ENCODE measurements at regions not wholly inside any gene's neighbourhood (a gene's known extent, or its start where the extent isn't known, plus 50 kb on each side); places are given as distances from the start of the nearest gene placed in this dataset.
"Not testable (repeated sequence)": the region's sequence is repeated elsewhere in the genome, so short reads cannot be mapped to it uniquely, and the experiment has no call there.

- TF ChIP-seq GATA1 (IDR thresholded peaks at IDR 0.05; ENCODE audit: low read depth, low read length) = no peak
- TF ChIP-seq POLR2A (IDR thresholded peaks at IDR 0.05; ENCODE audit: low read length) = no peak
These were observed 273.1 kb downstream of the MATN1 start for GRCh38 chr1:30450148-30450817.

GRCh38 chr1:30449428-30450147 is 273.8 kb downstream of the MATN1 start:
- no peak for DNase-seq
- no peak for TF ChIP-seq POLR2A (IDR thresholded peaks at IDR 0.05; ENCODE audit: low read length)
- TF ChIP-seq GATA1 (IDR thresholded peaks at IDR 0.05; ENCODE audit: low read depth, low read length) = no peak

More at GRCh38 chr1:30450148-30450817, 273.1 kb downstream of the MATN1 start:
- no peak for DNase-seq

- TF ChIP-seq POLR2A (IDR thresholded peaks at IDR 0.05; ENCODE audit: low read length) (no peak), GATA1 (IDR thresholded peaks at IDR 0.05; ENCODE audit: low read depth, low read length) (no peak)
- DNase-seq = no peak
These were observed 274.4 kb downstream of the MATN1 start for GRCh38 chr1:30449003-30449402.

GRCh38 chr1:30447701-30448100 is 275.7 kb downstream of the MATN1 start:
- TF ChIP-seq POLR2A (IDR thresholded peaks at IDR 0.05; ENCODE audit: low read length) = no peak
- no peak for TF ChIP-seq GATA1 (IDR thresholded peaks at IDR 0.05; ENCODE audit: low read depth, low read length)
- DNase-seq = no peak

GRCh38 chr1:30447080-30447479 is 276.3 kb downstream of the MATN1 start:
- no peak for DNase-seq
- TF ChIP-seq POLR2A (IDR thresholded peaks at IDR 0.05; ENCODE audit: low read length) = no peak
- TF ChIP-seq GATA1 (IDR thresholded peaks at IDR 0.05; ENCODE audit: low read depth, low read length) = no peak

GRCh38 chr1:30446508-30446907 is 276.9 kb downstream of the MATN1 start:
- TF ChIP-seq GATA1 (IDR thresholded peaks at IDR 0.05; ENCODE audit: low read depth, low read length) (no peak), POLR2A (IDR thresholded peaks at IDR 0.05; ENCODE audit: low read length) (no peak)
- DNase-seq = no peak

GRCh38 chr1:30446095-30446494 is 277.3 kb downstream of the MATN1 start:
- TF ChIP-seq POLR2A (IDR thresholded peaks at IDR 0.05; ENCODE audit: low read length) = no peak
- TF ChIP-seq GATA1 (IDR thresholded peaks at IDR 0.05; ENCODE audit: low read depth, low read length) = no peak
- no peak for DNase-seq

GRCh38 chr1:30445449-30445848 is 277.9 kb downstream of the MATN1 start:
- no peak for TF ChIP-seq POLR2A (IDR thresholded peaks at IDR 0.05; ENCODE audit: low read length)
- no peak for TF ChIP-seq GATA1 (IDR thresholded peaks at IDR 0.05; ENCODE audit: low read depth, low read length)
- DNase-seq = no peak

GRCh38 chr1:30444850-30445249 is 278.5 kb downstream of the MATN1 start:
- no peak for DNase-seq
- no peak for TF ChIP-seq POLR2A (IDR thresholded peaks at IDR 0.05; ENCODE audit: low read length)
- TF ChIP-seq GATA1 (IDR thresholded peaks at IDR 0.05; ENCODE audit: low read depth, low read length) = no peak

GRCh38 chr1:30444401-30444800 is 279.0 kb downstream of the MATN1 start:
- no peak for DNase-seq
- TF ChIP-seq POLR2A (IDR thresholded peaks at IDR 0.05; ENCODE audit: low read length) (no peak), GATA1 (IDR thresholded peaks at IDR 0.05; ENCODE audit: low read depth, low read length) (no peak)

GRCh38 chr1:30438274-30438673 is 285.1 kb downstream of the MATN1 start:
- not testable (repeated sequence) for DNase-seq

- no peak for TF ChIP-seq GATA1 (IDR thresholded peaks at IDR 0.05; ENCODE audit: low read depth, low read length)
- TF ChIP-seq POLR2A (IDR thresholded peaks at IDR 0.05; ENCODE audit: low read length) = no peak
- no peak for DNase-seq
These were observed 286.3 kb downstream of the MATN1 start for GRCh38 chr1:30437059-30437576.

- DNase-seq = no peak
- TF ChIP-seq POLR2A (IDR thresholded peaks at IDR 0.05; ENCODE audit: low read length) = no peak
- no peak for TF ChIP-seq GATA1 (IDR thresholded peaks at IDR 0.05; ENCODE audit: low read depth, low read length)
These were observed 295.8 kb downstream of the MATN1 start for GRCh38 chr1:30427545-30427944.

GRCh38 chr1:30425046-30425445 is 298.3 kb downstream of the MATN1 start:
- DNase-seq = no peak
- TF ChIP-seq POLR2A (IDR thresholded peaks at IDR 0.05; ENCODE audit: low read length) = no peak
- TF ChIP-seq GATA1 (IDR thresholded peaks at IDR 0.05; ENCODE audit: low read depth, low read length) = no peak

GRCh38 chr1:30423570-30423969 is 299.8 kb downstream of the MATN1 start:
- no peak for TF ChIP-seq POLR2A (IDR thresholded peaks at IDR 0.05; ENCODE audit: low read length)
- no peak for TF ChIP-seq GATA1 (IDR thresholded peaks at IDR 0.05; ENCODE audit: low read depth, low read length)
- DNase-seq = no peak

Measured in erythroblast (primary cell).